SK-N-SH treated with all-trans-retinoic acid at 6 μM for 48 hours (cell line): ENCODE measurements at regions not wholly inside any gene's neighbourhood (a gene's known extent, or its start where the extent isn't known, plus 50 kb on each side); places are given as distances from the start of the nearest gene placed in this dataset.

Experiments
- ATAC-seq: fragments of 200-7000 bp; cut with Tn5 transposase; 3 replicates; pipeline ENCODE4 v1.9.1; 2020; ENCODE audit warnings: mild to moderate bottlenecking, moderate library complexity
- ARNTL ChIP-seq: fragments of 450-650 bp; formaldehyde crosslinking; IDR thresholded peaks from 2 replicates; pipeline ENCODE4 v1.5.0; 2020; ENCODE audit warnings: low read depth, mild to moderate bottlenecking, moderate library complexity, borderline replicate concordance
- BACH2 ChIP-seq: fragments of 250-450 bp; sonication (Bioruptor Pico); IDR thresholded peaks from 2 replicates; pipeline ENCODE4 v1.9.0; 2021; ENCODE audit warnings: mild to moderate bottlenecking, borderline replicate concordance
- CSDC2 ChIP-seq: fragments of 250-450 bp; sonication (Bioruptor Pico); IDR thresholded peaks from 2 replicates; pipeline ENCODE4 v1.5.0; 2020; ENCODE audit warnings: mild to moderate bottlenecking, moderate library complexity
- CSRNP3 ChIP-seq: fragments of 250-450 bp; sonication (Bioruptor Pico); IDR thresholded peaks from 2 replicates; pipeline ENCODE4 v1.5.1; 2021; ENCODE audit warnings: mild to moderate bottlenecking, moderate library complexity
- ESRRG ChIP-seq: fragments of 250-450 bp; sonication (Bioruptor Pico); IDR thresholded peaks from 2 replicates; pipeline ENCODE4 v1.6.1; 2021; ENCODE audit warnings: mild to moderate bottlenecking
- GLIS3 ChIP-seq: fragments of 250-450 bp; sonication (Bioruptor Pico); IDR thresholded peaks from 2 replicates; pipeline ENCODE4 v1.5.0; 2020; ENCODE audit warnings: mild to moderate bottlenecking, moderate library complexity
- OSR1 ChIP-seq: fragments of 250-450 bp; sonication (Bioruptor Pico); IDR thresholded peaks from 2 replicates; pipeline ENCODE4 v1.8.0; 2022; ENCODE audit warnings: moderate library complexity, mild to moderate bottlenecking, inconsistent platforms
- PATZ1 ChIP-seq: fragments of 250-450 bp; sonication (Bioruptor Pico); IDR thresholded peaks from 2 replicates; pipeline ENCODE4 v1.8.0; 2020; ENCODE audit warnings: mild to moderate bottlenecking, moderate library complexity, borderline replicate concordance
- RARB ChIP-seq: fragments of 250-450 bp; sonication (Bioruptor Pico); IDR thresholded peaks from 2 replicates; pipeline ENCODE4 v1.8.0; 2021; ENCODE audit warnings: mild to moderate bottlenecking, moderate library complexity
- SNAI2 ChIP-seq: fragments of 250-450 bp; sonication (Bioruptor Pico); IDR thresholded peaks from 2 replicates; pipeline ENCODE4 v1.5.0; 2020; ENCODE audit warnings: mild to moderate bottlenecking, moderate library complexity
- TCF4 ChIP-seq: fragments of 250-450 bp; sonication (Bioruptor Pico); IDR thresholded peaks from 2 replicates; pipeline ENCODE4 v1.8.0; 2021; ENCODE audit warnings: mild to moderate bottlenecking, moderate library complexity, borderline replicate concordance
- TOX ChIP-seq: fragments of 250-450 bp; sonication (Bioruptor Pico); IDR thresholded peaks from 2 replicates; pipeline ENCODE4 v1.8.0; 2021; ENCODE audit warnings: mild to moderate bottlenecking, moderate library complexity, borderline replicate concordance
- ZC3H10 ChIP-seq: fragments of 250-450 bp; sonication (Bioruptor Pico); IDR thresholded peaks from 2 replicates; pipeline ENCODE4 v1.5.1; 2021; ENCODE audit warnings: mild to moderate bottlenecking, moderate library complexity
- ZFP30 ChIP-seq: fragments of 450-650 bp; formaldehyde crosslinking; IDR thresholded peaks from 2 replicates; pipeline ENCODE4 v1.5.0; 2022; ENCODE audit warnings: mild to moderate bottlenecking, moderate library complexity
- ZNF70 ChIP-seq: fragments of 450-650 bp; formaldehyde crosslinking; IDR thresholded peaks from 2 replicates; pipeline ENCODE4 v1.5.0; 2020; ENCODE audit warnings: mild to moderate bottlenecking, moderate library complexity
- ZNF8 ChIP-seq: fragments of 450-650 bp; formaldehyde crosslinking; IDR thresholded peaks from 2 replicates; pipeline ENCODE4 v1.5.0; 2020; ENCODE audit warnings: mild to moderate bottlenecking, moderate library complexity
- TF ChIP-seq, protein P1 (sequence below): fragments of 250-450 bp; sonication (Bioruptor Pico); IDR thresholded peaks from 2 replicates; pipeline ENCODE4 v1.8.0; 2021; ENCODE audit warnings: low read depth, mild to moderate bottlenecking, moderate library complexity, borderline replicate concordance
- TF ChIP-seq, protein P2 (sequence below): fragments of 250-450 bp; sonication (Bioruptor Pico); IDR thresholded peaks from 2 replicates; pipeline ENCODE4 v1.5.0; 2020; ENCODE audit warnings: mild to moderate bottlenecking, moderate library complexity
- TF ChIP-seq, protein P3 (sequence below): fragments of 250-450 bp; sonication (Bioruptor Pico); IDR thresholded peaks from 2 replicates; pipeline ENCODE4 v1.5.1; 2020; ENCODE audit warnings: low read depth, mild to moderate bottlenecking, moderate library complexity

DNA sequence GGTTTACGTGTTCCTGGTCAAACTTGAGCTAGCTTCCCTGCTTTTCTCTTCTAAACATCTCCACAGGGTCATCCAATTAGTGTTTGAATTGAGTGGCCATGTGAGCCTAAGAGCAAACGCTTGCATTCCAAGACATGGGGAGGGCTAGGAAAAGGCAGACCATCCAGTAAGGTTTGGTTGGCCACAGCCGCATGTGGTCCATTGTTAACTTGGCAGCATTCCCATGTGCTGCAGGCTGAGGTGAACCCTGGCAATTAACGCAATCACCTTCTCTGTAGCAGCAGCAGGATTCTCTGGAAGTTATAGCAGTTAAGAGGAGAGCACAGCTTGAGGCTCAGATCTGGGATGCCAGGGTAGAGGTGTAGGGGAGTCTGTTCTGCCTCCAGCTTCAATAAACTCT is 502.2 kb upstream of the LMCD1 start:
- ATAC-seq: no peak

GRCh38 chr3:8001307-8001706 is 500.3 kb upstream of the LMCD1 start:
- ATAC-seq: no peak
- no peak for TF ChIP-seq ZFP30 (CRISPR knock-in tag)
- TF ChIP-seq PATZ1 (CRISPR knock-in tag): no peak
- TF ChIP-seq ESRRG (CRISPR knock-in tag): no peak
- no peak for TF ChIP-seq RARB (CRISPR knock-in tag)
- TF ChIP-seq BACH2 (CRISPR knock-in tag): no peak
- no peak for TF ChIP-seq GLIS3
- TF ChIP-seq CSDC2 (CRISPR knock-in tag): no peak
- no peak for TF ChIP-seq ARNTL (CRISPR knock-in tag)
- no peak for TF ChIP-seq ZNF70
- TF ChIP-seq, protein P1, sequence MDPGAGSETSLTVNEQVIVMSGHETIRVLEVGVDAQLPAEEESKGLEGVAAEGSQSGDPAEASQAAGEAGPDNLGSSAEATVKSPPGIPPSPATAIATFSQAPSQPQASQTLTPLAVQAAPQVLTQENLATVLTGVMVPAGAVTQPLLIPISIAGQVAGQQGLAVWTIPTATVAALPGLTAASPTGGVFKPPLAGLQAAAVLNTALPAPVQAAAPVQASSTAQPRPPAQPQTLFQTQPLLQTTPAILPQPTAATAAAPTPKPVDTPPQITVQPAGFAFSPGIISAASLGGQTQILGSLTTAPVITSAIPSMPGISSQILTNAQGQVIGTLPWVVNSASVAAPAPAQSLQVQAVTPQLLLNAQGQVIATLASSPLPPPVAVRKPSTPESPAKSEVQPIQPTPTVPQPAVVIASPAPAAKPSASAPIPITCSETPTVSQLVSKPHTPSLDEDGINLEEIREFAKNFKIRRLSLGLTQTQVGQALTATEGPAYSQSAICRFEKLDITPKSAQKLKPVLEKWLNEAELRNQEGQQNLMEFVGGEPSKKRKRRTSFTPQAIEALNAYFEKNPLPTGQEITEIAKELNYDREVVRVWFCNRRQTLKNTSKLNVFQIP (CRISPR knock-in tag): no peak
- no peak for TF ChIP-seq SNAI2 (CRISPR knock-in tag)
- TF ChIP-seq OSR1 (CRISPR knock-in tag): no peak

More for the DNA sequence above, 502.2 kb upstream of the LMCD1 start:
- TF ChIP-seq TCF4 (CRISPR knock-in tag) (no peak), TOX (CRISPR knock-in tag) (no peak), ARNTL (CRISPR knock-in tag) (no peak), RARB (CRISPR knock-in tag) (no peak), SNAI2 (CRISPR knock-in tag) (no peak), PATZ1 (CRISPR knock-in tag) (no peak), ZC3H10 (CRISPR knock-in tag) (no peak), BACH2 (CRISPR knock-in tag) (no peak), OSR1 (CRISPR knock-in tag) (no peak), GLIS3 (no peak)
- TF ChIP-seq, protein P2, sequence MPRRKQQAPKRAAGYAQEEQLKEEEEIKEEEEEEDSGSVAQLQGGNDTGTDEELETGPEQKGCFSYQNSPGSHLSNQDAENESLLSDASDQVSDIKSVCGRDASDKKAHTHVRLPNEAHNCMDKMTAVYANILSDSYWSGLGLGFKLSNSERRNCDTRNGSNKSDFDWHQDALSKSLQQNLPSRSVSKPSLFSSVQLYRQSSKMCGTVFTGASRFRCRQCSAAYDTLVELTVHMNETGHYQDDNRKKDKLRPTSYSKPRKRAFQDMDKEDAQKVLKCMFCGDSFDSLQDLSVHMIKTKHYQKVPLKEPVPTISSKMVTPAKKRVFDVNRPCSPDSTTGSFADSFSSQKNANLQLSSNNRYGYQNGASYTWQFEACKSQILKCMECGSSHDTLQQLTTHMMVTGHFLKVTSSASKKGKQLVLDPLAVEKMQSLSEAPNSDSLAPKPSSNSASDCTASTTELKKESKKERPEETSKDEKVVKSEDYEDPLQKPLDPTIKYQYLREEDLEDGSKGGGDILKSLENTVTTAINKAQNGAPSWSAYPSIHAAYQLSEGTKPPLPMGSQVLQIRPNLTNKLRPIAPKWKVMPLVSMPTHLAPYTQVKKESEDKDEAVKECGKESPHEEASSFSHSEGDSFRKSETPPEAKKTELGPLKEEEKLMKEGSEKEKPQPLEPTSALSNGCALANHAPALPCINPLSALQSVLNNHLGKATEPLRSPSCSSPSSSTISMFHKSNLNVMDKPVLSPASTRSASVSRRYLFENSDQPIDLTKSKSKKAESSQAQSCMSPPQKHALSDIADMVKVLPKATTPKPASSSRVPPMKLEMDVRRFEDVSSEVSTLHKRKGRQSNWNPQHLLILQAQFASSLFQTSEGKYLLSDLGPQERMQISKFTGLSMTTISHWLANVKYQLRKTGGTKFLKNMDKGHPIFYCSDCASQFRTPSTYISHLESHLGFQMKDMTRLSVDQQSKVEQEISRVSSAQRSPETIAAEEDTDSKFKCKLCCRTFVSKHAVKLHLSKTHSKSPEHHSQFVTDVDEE (CRISPR knock-in tag): no peak
- TF ChIP-seq, protein P1 (CRISPR knock-in tag): no peak

GRCh38 chr3:8001712-8002111 is 499.9 kb upstream of the LMCD1 start:
- no peak for ATAC-seq
- TF ChIP-seq ESRRG (CRISPR knock-in tag): no peak
- TF ChIP-seq, protein P3, sequence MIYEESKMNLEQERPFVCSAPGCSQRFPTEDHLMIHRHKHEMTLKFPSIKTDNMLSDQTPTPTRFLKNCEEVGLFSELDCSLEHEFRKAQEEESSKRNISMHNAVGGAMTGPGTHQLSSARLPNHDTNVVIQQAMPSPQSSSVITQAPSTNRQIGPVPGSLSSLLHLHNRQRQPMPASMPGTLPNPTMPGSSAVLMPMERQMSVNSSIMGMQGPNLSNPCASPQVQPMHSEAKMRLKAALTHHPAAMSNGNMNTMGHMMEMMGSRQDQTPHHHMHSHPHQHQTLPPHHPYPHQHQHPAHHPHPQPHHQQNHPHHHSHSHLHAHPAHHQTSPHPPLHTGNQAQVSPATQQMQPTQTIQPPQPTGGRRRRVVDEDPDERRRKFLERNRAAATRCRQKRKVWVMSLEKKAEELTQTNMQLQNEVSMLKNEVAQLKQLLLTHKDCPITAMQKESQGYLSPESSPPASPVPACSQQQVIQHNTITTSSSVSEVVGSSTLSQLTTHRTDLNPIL (CRISPR knock-in tag): no peak
- no peak for TF ChIP-seq RARB (CRISPR knock-in tag)
- TF ChIP-seq, protein P2 (CRISPR knock-in tag): no peak
- TF ChIP-seq ZFP30 (CRISPR knock-in tag): no peak
- no peak for TF ChIP-seq CSRNP3
- no peak for TF ChIP-seq TCF4 (CRISPR knock-in tag)
- no peak for TF ChIP-seq ZNF70
- TF ChIP-seq BACH2 (CRISPR knock-in tag): no peak
- TF ChIP-seq ZC3H10 (CRISPR knock-in tag): no peak
- no peak for TF ChIP-seq ARNTL (CRISPR knock-in tag)
- no peak for TF ChIP-seq ZNF8
